Heart right ventricle (tissue), 16 donors: ENCODE measurements at regions not wholly inside any gene's neighbourhood (a gene's known extent, or its start where the extent isn't known, plus 50 kb on each side); places are given as distances from the start of the nearest gene placed in this dataset.

Source experiments
- ATAC-seq, 8 donors: fragments of 200-7000 bp; cut with Tn5 transposase; one replicate each; pipeline ENCODE4 v1.9.1; 2020; ENCODE audit warnings: mild to moderate bottlenecking in 8 of 8, moderate library complexity in 8 of 8, moderate number of reproducible peaks in 1 of 8
- DNase-seq, 2 donors: peaks; one replicate each; pipeline ENCODE4 v3.0.0-alpha.2; 2020
- H3K27ac ChIP-seq, 10 donors: fragments of 200-600 bp; sonication (generic) in 2 of 10; one replicate each; pipeline versions ENCODE4 v1.5.0 to v1.8.0; 2020 to 2022; ENCODE audit warnings: mild to moderate bottlenecking in 3 of 10
- H3K27me3 ChIP-seq, 7 donors: fragments of 200-600 bp; one replicate each; pipeline ENCODE4 v1.8.0; 2021 to 2022; ENCODE audit warnings: mild to moderate bottlenecking in 2 of 7
- H3K36me3 ChIP-seq, 9 donors: fragments of 200-600 bp; sonication (generic) in 1 of 9; one replicate each; pipeline versions ENCODE4 v1.5.0 to v1.8.0; 2020 to 2022; ENCODE audit warnings: mild to moderate bottlenecking in 2 of 9
- H3K4me1 ChIP-seq, 9 donors: fragments of 200-600 bp; sonication (generic) in 1 of 9; one replicate each; pipeline versions ENCODE4 v1.5.0 to v1.8.0; 2020 to 2022; ENCODE audit warnings: mild to moderate bottlenecking in 4 of 9
- H3K4me3 ChIP-seq, 10 donors: fragments of 200-600 bp; sonication (generic) in 2 of 10; one replicate each; pipeline versions ENCODE4 v1.5.0 to v1.8.0; 2020 to 2022; ENCODE audit warnings: mild to moderate bottlenecking in 7 of 10, moderate library complexity in 2 of 10
- H3K9me3 ChIP-seq, 11 donors: fragments of 200-600 bp in 10 of 11; sonication (generic) in 2 of 11; one replicate each; pipeline versions ENCODE4 v1.5.0 to v1.8.0; 2013 to 2022; ENCODE audit warnings: mild to moderate bottlenecking in 2 of 11, control low read depth in 1 of 11, moderate library complexity in 1 of 11
- WGBS, 2 donors: extraction: QIAGEN DNeasy Blood & Tissue Kit; methylation state at CpG; one replicate each; pipeline ENCODE4 v1.1.7; 2013; ENCODE audit warnings: inconsistent platforms in 1 of 2; 5-methylcytosine and 5-hydroxymethylcytosine counted together
- intact Hi-C, 10 donors: fragments of 100-400 bp; cut with DNase I; formaldehyde crosslinking; loops; one replicate each; pipeline versions ENCODE4 v1.11.1 to v1.14.2; 2022
- TF ChIP-seq, protein P1 (sequence below), 9 donors: fragments of 200-600 bp; sonication (generic) in 2 of 9; IDR thresholded peaks; one replicate each; pipeline versions ENCODE4 v1.5.0 to v1.8.0; 2021 to 2022; ENCODE audit warnings: antibody characterized with exemption in 9 of 9, mild to moderate bottlenecking in 5 of 9, moderate library complexity in 1 of 9
- donor health status: Arrhythmogenic right ventricular cardiomyopathy.
- donor health status: ischemic (EF 13 %, LVEDD 7.1; RV severe dilation, severe dysfunction).
- donor health status: healthy with polysubstance abuse.
- donor health status: DM: no; HTN: yes; CAD: no.
- donor health status: DM: no; HTN: no; CAD: no.
- donor health status: ischemic (EF 25% LVEDD 6.9; RV normal size, moderate dysfunction).
- donor health status: ischemic (EF 25% LVEDD 5.7; RV mildly dilated, moderate dysfunction).
- donor health status: healthy.
- donor health status: DM: yes; HTN: yes; CAD: no.
- donor health status: Ischemic cardiomyopathy.
- donor health status: ischemic (EF 35%, LVEDD 5.7; RV mildly dilated, moderate dysfunction).
- donor health status: nonischemic (EF 11% LVEDD 7.7; RV severe dilation, severe dysfunction).
- donor health status: DM: yes; HTN: yes; CAD: no.
- donor health status: PGD.
- donor health status: ischemic (EF 29% LVEDD 5.4; RV normal size, mild dysfunction).
- donor health status: nonischemic (EF 23%, LVEDD 6.1; RV moderate dilation, normal function).

DNA sequence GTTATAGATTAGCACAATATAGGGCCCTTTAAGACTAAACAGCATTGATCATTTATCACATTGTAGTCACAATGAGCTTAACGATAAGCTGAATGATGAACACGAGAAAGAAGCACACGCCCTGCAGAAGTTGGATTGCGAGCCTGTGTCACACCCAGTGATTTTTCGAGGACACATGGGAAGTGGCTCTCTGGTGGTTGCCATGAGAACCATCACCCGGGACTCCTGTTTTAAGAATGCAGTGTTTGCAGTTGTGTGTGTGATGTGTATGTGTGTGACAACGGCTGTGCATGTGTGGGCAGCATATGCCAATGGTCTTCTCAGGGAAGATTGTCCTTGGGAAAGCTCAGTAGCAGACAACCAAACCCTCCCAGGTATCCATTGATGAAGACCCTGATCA, 69.2 kb downstream of the PDCL3 start:
- Histone ChIP-seq H3K27ac (no peak overlapping the region), H3K4me3 (no peak overlapping the region), H3K9me3 (no peaks in the 10 kb centered on the region), H3K4me1 (peaks cover 0 to 5% (median 0%) of the 10 kb centered on the region in 9 donors), H3K36me3 (no peaks in the 10 kb centered on the region), H3K27me3 (no peaks in the 10 kb centered on the region)
- TF ChIP-seq, protein P1, sequence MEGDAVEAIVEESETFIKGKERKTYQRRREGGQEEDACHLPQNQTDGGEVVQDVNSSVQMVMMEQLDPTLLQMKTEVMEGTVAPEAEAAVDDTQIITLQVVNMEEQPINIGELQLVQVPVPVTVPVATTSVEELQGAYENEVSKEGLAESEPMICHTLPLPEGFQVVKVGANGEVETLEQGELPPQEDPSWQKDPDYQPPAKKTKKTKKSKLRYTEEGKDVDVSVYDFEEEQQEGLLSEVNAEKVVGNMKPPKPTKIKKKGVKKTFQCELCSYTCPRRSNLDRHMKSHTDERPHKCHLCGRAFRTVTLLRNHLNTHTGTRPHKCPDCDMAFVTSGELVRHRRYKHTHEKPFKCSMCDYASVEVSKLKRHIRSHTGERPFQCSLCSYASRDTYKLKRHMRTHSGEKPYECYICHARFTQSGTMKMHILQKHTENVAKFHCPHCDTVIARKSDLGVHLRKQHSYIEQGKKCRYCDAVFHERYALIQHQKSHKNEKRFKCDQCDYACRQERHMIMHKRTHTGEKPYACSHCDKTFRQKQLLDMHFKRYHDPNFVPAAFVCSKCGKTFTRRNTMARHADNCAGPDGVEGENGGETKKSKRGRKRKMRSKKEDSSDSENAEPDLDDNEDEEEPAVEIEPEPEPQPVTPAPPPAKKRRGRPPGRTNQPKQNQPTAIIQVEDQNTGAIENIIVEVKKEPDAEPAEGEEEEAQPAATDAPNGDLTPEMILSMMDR (IDR thresholded peaks at IDR 0.05) = no peak
- intact Hi-C loops = no loop called here
- WGBS, 2 donors = 81 to 90% methylated on average over 7 of the region's 7 CpGs
- DNase-seq = no peak
- no peak for ATAC-seq

DNA sequence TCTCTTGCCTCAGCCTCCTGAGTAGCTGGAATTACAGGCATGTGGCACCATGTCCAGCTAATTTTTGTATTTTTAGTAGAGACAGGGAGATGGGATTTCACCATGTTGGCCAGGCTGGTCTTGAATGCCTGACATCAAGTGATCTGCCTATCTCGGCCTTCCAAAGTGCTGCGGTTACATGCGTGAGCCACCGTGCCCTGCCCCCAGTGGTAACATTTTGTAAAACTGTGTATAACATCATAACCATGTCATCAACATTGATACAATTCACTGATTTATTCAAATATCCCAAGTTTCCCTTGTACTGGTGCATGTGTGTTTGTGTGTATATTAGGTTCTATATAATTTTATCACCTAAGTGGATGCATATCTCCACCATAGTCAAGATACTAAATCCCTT, 70.0 kb downstream of the PDCL3 start:
- no peaks in the 10 kb centered on the region for H3K27me3 ChIP-seq
- peaks cover 0 to 5% (median 0%) of the 10 kb centered on the region in 9 donors for H3K4me1 ChIP-seq
- H3K27ac ChIP-seq = no peak overlapping the region
- no peak for DNase-seq
- intact Hi-C loops = no loop called here
- no peaks in the 10 kb centered on the region for H3K36me3 ChIP-seq
- TF ChIP-seq, protein P1 (IDR thresholded peaks at IDR 0.05) = no peak
- no peak overlapping the region for H3K4me3 ChIP-seq
- WGBS, 2 donors = 72 to 85% methylated on average over 4 of the region's 4 CpGs
- ATAC-seq = no peak
- H3K9me3 ChIP-seq = no peaks in the 10 kb centered on the region

DNA sequence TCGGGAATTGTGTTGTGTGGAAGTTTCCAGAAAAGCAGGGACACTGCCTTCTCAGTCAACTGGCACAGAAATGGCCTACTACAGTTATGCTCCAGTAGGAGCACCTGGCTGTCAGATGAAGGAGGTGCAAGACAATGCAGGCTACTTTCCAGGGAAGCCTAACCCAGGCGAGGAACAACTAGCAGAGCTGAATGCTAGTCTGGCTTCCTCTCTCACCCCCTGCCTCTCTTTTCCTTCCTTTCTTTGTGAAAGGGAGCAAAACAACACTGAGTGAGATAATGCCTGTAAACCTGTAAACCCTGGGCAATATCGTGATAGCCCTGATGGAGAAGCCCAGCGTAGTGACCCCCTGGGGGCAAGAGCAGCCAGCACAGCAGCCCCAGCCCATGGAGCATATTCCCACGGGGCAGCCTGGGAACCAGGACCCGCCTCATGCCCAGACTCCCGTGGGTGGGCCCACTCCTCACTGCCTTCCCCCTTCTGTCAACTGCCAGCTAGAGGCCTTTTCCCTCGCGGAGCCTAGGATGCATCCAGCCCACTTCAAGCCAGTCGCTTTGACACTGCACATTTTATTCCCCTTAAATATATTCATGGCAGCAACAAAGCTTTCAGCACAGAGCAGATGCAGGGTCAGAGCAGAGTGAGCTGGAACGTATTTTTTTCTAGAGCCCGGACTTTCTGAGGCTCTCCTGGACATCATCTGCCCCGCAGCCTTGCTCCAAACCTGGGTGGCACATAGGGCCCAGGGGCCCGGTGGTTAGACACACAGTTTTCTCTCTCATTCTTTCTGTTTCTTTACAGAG, 77.0 kb downstream of the PDCL3 start:
- H3K36me3 ChIP-seq = no peaks in the 10 kb centered on the region
- H3K9me3 ChIP-seq = no peaks in the 10 kb centered on the region
- no peak overlapping the region for H3K27ac ChIP-seq
- TF ChIP-seq, protein P1 (IDR thresholded peaks at IDR 0.05) = no peak
- no peak overlapping the region for H3K4me3 ChIP-seq
- peaks cover 0 to 12% (median 0%) of the 10 kb centered on the region in 7 donors for H3K27me3 ChIP-seq
- WGBS, 2 donors = 56 to 57% methylated on average over 14 of the region's 14 CpGs
- peaks cover 0 to 7% (median 0%) of the 10 kb centered on the region in 9 donors for H3K4me1 ChIP-seq
- intact Hi-C loops = no loop called here
- ATAC-seq = no peak
- no peak for DNase-seq

DNA sequence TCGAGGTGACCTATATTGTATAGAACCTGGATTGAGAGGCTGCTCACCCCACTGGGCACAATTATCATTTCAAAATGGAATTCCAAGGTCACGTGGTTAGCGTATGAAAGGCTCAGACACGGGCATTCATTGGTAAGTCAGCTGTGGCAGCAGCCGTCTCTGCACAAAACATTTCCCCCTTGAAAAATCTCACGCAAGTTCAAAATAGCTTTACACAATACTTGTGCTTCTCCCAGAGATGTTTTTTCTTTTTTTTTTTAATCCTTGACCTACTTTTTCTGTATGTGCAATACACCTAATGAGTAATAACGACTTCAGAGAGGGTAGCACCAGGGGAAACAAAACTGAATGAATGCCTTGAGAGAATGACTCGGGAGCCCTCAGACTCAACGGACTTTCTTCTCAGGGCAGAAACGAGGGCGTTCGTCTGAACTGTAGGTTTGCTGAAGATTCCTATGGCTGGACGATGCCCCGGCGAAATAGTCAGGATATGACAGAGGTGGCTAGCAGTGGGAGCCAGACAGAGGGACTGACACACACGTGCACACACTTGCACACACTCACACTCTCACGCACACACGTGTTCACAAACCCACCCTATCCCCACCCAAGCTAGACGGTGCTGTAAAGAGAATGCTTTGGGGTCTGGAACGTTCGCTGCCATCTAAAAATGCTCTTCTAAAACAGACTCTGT, 77.8 kb downstream of the PDCL3 start:
- ATAC-seq (no peak), DNase-seq (no peak)
- Histone ChIP-seq H3K27ac (no peak overlapping the region), H3K4me3 (no peak overlapping the region), H3K36me3 (no peaks in the 10 kb centered on the region), H3K4me1 (peaks cover 0 to 7% (median 0%) of the 10 kb centered on the region in 9 donors), H3K9me3 (no peaks in the 10 kb centered on the region), H3K27me3 (peaks cover 0 to 12% (median 0%) of the 10 kb centered on the region in 7 donors)
- TF ChIP-seq, protein P1 (IDR thresholded peaks at IDR 0.05) = no peak
- 75 to 78% methylated on average over 21 of the region's 21 CpGs for WGBS, 2 donors
- intact Hi-C loops = no loop called here
